ENCODE measurements at regions not wholly inside any gene's neighbourhood (a gene's known extent, or its start where the extent isn't known, plus 50 kb on each side); places are given as distances from the start of the nearest gene placed in this dataset.

- peak; percentile 92 for DNase-seq
Measured at GRCh38 chr15:69852482-69852881, 245.2 kb downstream of the TLE3 start.

DNA sequence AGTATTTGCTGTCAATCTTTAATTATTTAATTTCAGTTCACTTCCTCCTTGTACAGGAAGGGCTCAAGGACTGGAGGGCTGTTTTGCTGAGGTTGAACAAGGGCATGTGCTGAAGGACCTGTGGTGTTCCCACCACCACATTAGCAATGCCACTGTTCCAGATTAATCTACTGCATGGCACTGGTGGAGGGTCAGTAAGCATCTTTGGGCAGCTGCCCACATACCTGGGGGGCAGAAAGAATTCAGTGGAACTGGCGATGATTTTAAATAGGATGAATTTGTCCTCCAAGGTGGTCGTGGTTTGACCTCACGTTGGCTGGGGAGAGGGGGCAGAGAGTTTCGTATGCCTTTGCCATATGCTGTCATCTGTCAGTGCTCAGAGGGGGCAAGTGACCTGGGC is 244.8 kb downstream of the TLE3 start:
- no peak for DNase-seq

DNA sequence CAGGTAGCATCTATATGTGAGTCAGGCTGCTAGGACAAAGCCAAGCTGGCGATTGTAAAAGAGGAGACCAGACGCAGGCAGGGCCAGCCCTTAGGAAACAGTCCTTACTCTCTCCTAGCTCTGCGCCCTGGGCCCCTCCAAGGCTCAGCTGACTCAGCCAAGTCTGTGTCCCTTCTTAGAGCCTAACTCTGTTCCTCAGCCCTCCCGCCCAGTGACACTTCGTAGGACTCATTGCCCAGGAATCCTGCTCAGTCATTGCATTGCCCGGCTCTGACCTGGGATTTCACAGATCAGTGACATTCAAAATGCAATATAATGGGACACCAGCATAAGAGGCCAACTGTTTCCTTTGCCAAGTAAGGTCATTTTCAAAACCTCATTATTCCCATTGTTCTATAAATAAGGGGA is 244.2 kb downstream of the TLE3 start:
- peak; percentile 90 for DNase-seq

DNA sequence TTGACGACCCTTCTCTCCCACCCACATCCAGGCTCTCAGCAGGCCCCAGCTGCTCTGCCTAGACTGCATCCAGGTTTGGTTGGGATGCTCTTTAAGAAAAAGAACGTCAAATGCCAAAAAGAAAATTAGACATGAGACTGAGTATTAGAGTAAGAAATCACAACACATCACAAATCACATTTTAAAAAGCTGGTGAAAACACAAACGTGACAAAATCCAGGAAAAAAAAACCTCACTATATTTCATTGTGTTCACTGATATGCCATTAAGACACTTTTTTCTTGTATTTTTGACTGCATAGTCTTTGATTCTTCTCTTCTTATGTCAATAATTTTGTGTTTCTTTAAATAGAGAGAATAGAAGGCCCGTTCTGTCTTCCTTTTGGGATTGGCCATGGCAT is 243.7 kb downstream of the TLE3 start:
- DNase-seq, result peak; percentile 68

DNA sequence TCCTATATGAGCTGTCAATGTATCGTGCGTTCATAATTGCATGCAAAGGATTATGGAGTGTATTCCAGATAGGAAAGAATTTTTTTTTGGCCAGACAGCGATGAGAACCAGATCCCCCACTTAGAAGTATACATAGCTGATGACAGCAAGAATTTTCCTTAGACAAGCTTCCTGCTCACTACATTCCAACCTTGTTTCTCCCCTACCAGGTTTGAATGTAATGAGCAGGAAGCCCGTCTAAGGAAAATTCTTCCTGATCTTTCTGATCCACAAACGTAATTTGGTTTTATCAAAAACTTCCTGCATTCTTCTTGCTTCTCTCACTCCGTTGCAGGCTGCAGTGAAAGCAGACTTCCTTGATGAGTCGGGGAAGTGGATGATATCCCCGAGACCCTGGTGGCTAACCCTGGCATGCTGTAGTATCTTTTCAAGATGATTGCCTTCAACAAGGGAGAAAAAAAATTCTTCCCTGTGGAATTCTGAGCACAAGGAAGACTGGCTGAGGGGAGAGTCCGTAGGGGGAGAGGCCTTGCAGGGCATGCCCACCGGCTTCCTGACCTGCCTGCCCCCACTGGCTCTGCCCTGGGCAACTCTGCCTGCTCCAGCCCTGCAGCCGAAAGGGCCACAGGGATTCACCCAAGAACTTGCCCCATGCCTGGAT is 243.1 kb downstream of the TLE3 start:
- DNase-seq, result peak; percentile 99

DNA sequence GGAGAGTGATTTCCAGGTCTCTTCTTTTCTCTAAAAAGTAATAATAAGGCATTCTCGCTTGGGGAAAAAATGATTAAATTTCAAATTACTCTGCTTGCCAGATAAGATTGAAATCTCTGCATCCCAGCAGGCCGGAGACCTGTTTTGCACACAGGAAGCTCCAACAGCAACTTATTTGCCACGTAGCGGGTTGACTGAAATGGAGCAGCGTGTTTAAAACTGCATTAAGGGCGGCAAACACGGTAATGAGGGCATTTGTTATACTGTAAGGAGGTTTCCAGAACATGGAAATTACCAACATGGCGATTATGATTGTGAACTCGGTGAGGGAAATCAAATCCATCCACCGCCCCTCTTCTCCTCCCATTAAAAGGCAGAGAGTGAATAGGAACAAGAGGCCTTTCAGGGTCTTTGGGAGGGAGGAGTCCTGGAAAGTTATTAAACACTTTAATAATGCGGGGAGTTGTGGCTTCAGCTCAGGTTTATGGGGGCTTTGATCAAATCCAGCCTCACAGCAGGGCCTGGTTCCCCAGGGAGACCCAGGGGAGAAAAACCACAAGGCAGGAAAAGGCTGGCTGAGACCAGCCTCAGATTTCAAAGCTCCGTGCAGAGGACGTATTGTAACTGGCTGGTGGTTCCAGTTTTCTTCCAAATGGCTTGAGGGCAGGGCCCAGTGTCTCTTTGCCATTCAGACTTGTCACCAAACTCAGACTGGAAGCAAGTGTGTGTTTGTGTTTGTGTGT is 242.3 kb downstream of the TLE3 start:
- DNase-seq, result peak; percentile 78

GRCh38 chr15:69857250-69857649 is 240.5 kb downstream of the TLE3 start:
- no peak for DNase-seq

DNA sequence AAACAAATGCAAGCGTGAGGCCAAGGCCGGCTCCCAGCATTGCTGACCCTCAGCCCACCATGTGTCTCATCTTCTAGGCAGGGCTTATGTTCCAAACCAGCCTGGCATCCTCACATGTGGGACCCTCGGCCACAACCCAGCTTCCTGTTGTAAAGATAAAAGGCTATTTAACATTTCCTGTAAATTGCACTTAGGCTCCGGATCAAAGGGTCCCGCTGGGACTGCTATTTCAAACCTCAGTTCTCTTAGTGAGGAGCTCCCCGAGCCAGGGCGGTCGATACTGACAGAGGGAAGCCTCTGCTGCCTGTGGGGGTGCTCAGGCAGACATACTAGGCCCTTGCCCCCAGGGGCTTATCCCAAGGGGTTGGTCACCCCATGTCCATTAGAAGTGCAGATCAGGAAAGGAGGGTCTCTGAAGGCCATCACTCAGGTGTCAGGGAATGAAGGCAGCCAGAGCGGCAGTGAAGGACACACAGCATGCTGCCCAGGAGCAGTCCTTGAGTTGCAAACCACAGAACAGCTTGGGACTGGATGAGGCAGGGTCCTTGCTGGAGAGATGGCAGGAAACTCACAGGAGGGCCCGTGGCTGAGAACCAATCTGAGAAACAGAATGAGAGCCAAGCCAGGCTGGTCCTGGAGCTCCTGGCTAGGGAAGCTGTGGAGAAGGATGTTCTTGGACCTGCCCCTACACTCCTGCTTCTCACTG is 239.9 kb downstream of the TLE3 start:
- DNase-seq, result no peak

DNA sequence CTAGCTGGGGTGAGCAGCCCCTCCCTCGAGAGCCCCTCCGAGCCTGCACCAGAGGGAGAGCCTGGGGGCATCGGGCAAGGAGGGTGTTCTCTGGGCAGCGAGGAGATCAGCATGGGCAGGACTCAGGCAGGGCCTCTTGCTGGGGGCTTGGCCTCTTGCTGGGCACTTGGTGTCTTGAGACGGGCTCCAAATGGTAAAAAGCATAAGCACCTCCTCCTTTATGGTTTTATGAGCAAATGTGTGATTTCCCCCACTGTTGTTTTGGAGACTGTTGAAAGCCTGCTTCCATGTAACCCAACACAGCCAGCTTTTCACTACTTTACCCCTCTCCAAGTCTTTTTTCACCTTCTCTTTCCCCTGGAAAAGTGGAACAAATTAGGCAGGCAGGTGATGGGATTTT is 239.3 kb downstream of the TLE3 start:
- no peak for DNase-seq

GRCh38 chr15:69859866-69860265 is 237.9 kb downstream of the TLE3 start:
- no peak for DNase-seq

DNA sequence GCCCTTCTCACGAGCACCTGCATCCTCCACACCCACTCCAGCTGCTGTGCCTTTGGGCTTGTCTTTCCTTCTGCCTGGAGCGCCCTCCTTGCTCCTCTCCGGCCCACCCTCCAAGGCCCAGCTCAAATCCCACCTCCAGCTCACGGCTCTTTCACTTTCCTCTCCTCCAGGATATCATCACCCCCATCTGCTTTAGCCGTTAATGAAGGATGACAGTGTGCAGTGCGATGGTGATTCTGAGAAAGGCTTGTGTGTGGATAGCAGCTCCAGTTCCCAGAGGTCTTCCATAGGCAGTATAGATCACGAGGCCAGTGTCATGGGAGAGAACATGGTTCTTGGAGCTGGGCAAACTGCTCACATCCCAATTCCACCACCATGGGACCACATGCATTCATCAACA is 237.4 kb downstream of the TLE3 start:
- DNase-seq, result no peak

- no peak for DNase-seq
Measured at GRCh38 chr15:69860921-69861320, 236.8 kb downstream of the TLE3 start.

- DNase-seq, result peak; percentile 31
Measured at GRCh38 chr15:69861331-69862171, 236.2 kb downstream of the TLE3 start.

DNA sequence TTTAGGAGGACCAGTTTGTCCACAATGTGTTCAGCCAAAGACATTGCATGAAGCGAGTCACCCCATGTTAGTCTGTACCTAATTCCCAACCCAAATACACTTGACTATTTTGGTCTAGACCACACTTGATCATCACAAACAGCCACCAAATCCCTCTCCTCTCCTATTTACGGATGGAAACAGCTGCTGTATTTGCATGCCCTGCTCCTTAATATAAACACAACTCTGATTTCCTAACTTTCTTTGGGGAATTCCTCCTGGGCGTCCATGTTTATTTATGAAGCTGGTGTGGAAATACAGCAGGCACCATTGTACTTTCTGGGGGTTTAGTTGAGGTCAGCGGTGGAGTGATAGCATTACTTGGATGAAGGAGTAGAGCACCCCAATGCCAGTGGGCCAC is 235.2 kb downstream of the TLE3 start:
- no peak for DNase-seq

- no peak for DNase-seq
Measured at GRCh38 chr15:69863446-69863845, 234.3 kb downstream of the TLE3 start.

- no peak for DNase-seq
Measured at GRCh38 chr15:69865369-69865768, 232.3 kb downstream of the TLE3 start.

DNA sequence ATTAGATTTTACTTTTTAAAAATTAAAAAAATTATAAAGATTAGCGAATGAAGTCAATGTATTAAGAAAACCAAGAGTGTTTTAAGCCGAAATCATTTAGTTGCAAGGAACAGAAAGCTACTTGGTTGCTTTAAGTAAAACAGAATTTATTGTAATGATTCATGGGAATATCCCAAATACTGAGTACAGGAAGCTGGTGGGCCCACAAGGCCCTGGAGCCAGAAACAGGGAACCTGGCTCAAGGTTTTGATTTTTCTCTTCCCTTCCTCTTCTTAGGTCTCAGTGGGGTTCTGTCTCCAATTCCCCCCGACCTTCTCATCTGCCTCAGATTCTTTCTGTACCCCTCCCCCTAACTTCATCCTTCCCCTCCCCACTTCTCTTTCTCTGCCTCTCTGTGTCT is 229.0 kb downstream of the TLE3 start:
- DNase-seq, result no peak

GRCh38 chr15:69869291-69869690 is 228.4 kb downstream of the TLE3 start:
- no peak for DNase-seq

DNA sequence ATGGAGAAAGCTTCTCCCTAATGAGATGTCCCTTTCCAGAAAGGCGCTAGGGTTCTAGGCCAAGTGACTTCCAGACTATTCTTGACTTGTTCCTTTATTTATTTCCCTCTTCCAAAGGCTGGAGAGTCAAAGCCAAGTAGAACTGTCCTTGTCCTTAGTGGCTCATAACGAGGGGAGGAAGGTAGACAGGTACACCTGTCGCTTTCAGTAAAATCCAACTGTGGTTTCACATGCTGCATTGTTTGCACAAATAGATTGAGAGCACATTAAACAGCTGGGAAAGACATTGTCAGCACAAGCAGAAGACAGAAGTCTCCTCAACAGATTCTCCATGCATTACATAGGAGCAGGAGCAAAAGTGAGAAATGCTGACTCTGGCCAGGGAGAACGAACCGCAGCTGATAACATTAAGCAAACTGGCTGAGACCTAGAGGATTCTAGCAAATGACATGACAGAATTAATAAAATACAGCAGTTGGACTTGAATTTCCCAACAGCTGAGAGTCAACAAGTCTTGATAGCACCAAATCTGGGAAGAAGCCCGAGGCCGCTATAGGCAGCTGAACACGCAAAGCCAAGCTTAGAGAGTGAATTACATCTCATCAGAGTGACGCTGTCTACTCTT is 227.7 kb downstream of the TLE3 start:
- DNase-seq, result no peak

GRCh38 chr15:69871511-69872134 is 226.1 kb downstream of the TLE3 start:
- DNase-seq, result no peak

DNA sequence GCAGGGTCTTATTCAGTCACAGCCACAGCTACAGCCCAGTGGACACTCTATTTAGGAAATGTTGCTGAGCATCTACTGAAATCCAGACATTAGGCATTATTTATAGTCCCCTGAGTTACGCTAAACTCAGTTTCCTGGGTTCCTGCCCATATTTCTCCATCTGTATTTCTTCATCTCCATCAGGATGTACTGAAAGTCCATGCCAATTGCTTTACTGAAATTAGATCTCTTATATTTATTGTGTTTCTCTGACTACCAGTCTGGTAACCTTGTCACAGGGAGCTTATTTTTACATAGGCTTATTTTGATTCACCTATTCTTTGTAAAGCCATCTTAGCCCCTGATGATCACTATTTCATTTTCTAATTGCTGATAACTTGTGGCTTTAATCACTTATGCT is 223.9 kb downstream of the TLE3 start:
- no peak for DNase-seq

- DNase-seq, result no peak
Measured at GRCh38 chr15:69874321-69874720, 223.4 kb downstream of the TLE3 start.
